ENCODE measurements at regions not wholly inside any gene's neighbourhood (a gene's known extent, or its start where the extent isn't known, plus 50 kb on each side); places are given as distances from the start of the nearest gene placed in this dataset.

- no peaks in the 10 kb centered on the region for H3K27me3 Mint-ChIP-seq (ENCODE audit: unreplicated experiment)
- no peak for TF ChIP-seq CTCF (IDR thresholded peaks at IDR 0.05)
- H3K36me3 Mint-ChIP-seq (ENCODE audit: unreplicated experiment), result no peaks in the 10 kb centered on the region
- H3K27ac Mint-ChIP-seq (ENCODE audit: unreplicated experiment), result no peak overlapping the region
- H3K9me3 Mint-ChIP-seq (ENCODE audit: unreplicated experiment), result no peaks in the 10 kb centered on the region
- H3K4me1 Mint-ChIP-seq (ENCODE audit: unreplicated experiment), result peaks cover 20% of the 10 kb centered on the region
- H3K4me3 Mint-ChIP-seq (ENCODE audit: unreplicated experiment), result no peak overlapping the region
- no peak for DNase-seq (ENCODE audit: extremely low spot score, unreplicated experiment)
Observed at GRCh38 chr1:234838182-234838581, 228.2 kb upstream of the IRF2BP2 start.

GRCh38 chr1:234837713-234838112 lies 227.7 kb upstream of the IRF2BP2 start:
- Mint-ChIP-seq H3K27ac (ENCODE audit: unreplicated experiment) (no peak overlapping the region), H3K4me1 (ENCODE audit: unreplicated experiment) (peaks cover 15% of the 10 kb centered on the region), H3K36me3 (ENCODE audit: unreplicated experiment) (no peaks in the 10 kb centered on the region), H3K9me3 (ENCODE audit: unreplicated experiment) (no peaks in the 10 kb centered on the region), H3K27me3 (ENCODE audit: unreplicated experiment) (no peaks in the 10 kb centered on the region), H3K4me3 (ENCODE audit: unreplicated experiment) (no peak overlapping the region)
- DNase-seq (ENCODE audit: extremely low spot score, unreplicated experiment), result no peak
- TF ChIP-seq CTCF (IDR thresholded peaks at IDR 0.05), result no peak

- no peak overlapping the region for H3K4me3 Mint-ChIP-seq (ENCODE audit: unreplicated experiment)
- H3K27me3 Mint-ChIP-seq (ENCODE audit: unreplicated experiment), result no peaks in the 10 kb centered on the region
- no peaks in the 10 kb centered on the region for H3K9me3 Mint-ChIP-seq (ENCODE audit: unreplicated experiment)
- no peak for DNase-seq (ENCODE audit: extremely low spot score, unreplicated experiment)
- no peak overlapping the region for H3K27ac Mint-ChIP-seq (ENCODE audit: unreplicated experiment)
- H3K4me1 Mint-ChIP-seq (ENCODE audit: unreplicated experiment), result peaks cover 14% of the 10 kb centered on the region
- TF ChIP-seq CTCF (IDR thresholded peaks at IDR 0.05), result no peak
- no peaks in the 10 kb centered on the region for H3K36me3 Mint-ChIP-seq (ENCODE audit: unreplicated experiment)
Observed at GRCh38 chr1:234836776-234837357, 226.9 kb upstream of the IRF2BP2 start.

- no peaks in the 10 kb centered on the region for H3K9me3 Mint-ChIP-seq (ENCODE audit: unreplicated experiment)
- H3K36me3 Mint-ChIP-seq (ENCODE audit: unreplicated experiment), result no peaks in the 10 kb centered on the region
- no peak for TF ChIP-seq CTCF (IDR thresholded peaks at IDR 0.05)
- H3K27ac Mint-ChIP-seq (ENCODE audit: unreplicated experiment), result no peak overlapping the region
- peaks cover 9% of the 10 kb centered on the region for H3K4me1 Mint-ChIP-seq (ENCODE audit: unreplicated experiment)
- no peak overlapping the region for H3K4me3 Mint-ChIP-seq (ENCODE audit: unreplicated experiment)
- H3K27me3 Mint-ChIP-seq (ENCODE audit: unreplicated experiment), result no peaks in the 10 kb centered on the region
- DNase-seq (ENCODE audit: extremely low spot score, unreplicated experiment), result no peak
Observed at GRCh38 chr1:234836045-234836681, 226.2 kb upstream of the IRF2BP2 start.

GRCh38 chr1:234835239-234835638 lies 225.3 kb upstream of the IRF2BP2 start:
- Mint-ChIP-seq H3K36me3 (ENCODE audit: unreplicated experiment) (no peaks in the 10 kb centered on the region), H3K27ac (ENCODE audit: unreplicated experiment) (no peak overlapping the region), H3K4me1 (ENCODE audit: unreplicated experiment) (peaks cover 2% of the 10 kb centered on the region), H3K4me3 (ENCODE audit: unreplicated experiment) (no peak overlapping the region), H3K27me3 (ENCODE audit: unreplicated experiment) (no peaks in the 10 kb centered on the region), H3K9me3 (ENCODE audit: unreplicated experiment) (no peaks in the 10 kb centered on the region)
- TF ChIP-seq CTCF (IDR thresholded peaks at IDR 0.05), result no peak
- no peak for DNase-seq (ENCODE audit: extremely low spot score, unreplicated experiment)

All from osteocyte (in vitro differentiated cells).